H1 (cell line): ENCODE measurements at regions not wholly inside any gene's neighbourhood (a gene's known extent, or its start where the extent isn't known, plus 50 kb on each side); places are given as distances from the start of the nearest gene placed in this dataset.

Experiments
- CTCF ChIA-PET: fragments of 300-600 bp; sonication (Branson Sonifier 250); formaldehyde crosslinking; loops from one replicate; lab custom pipeline; 2021; ENCODE audit not compliant: partially characterized antibody; lab: Charles Lee
- POLR2A ChIA-PET: fragments of 300-600 bp; sonication (Branson Sonifier 250); formaldehyde crosslinking; loops from one replicate; lab custom pipeline; 2021; ENCODE audit warnings: inconsistent platforms; ENCODE audit not compliant: partially characterized antibody; lab: Charles Lee
- DNase-seq, 2 experiments: peaks; one replicate each; pipeline versions ENCODE4 v3.0.0 to v3.0.0-alpha.2; 2010 to 2022; ENCODE audit warnings: low spot score in 2 of 2, low read depth in 1 of 2, mixed read lengths in 1 of 2
- FAIRE-seq: peaks from 2 replicates; lab custom pipeline; 2011; peaks lifted over from hg19 to GRCh38; lab: Jason Lieb, UNC
- H2AFZ ChIP-seq: 2 replicates; pipeline ENCODE4 v1.8.1; 2012; ENCODE audit warnings: low read length, inconsistent platforms
- H2AK5ac ChIP-seq: 2 replicates; pipeline ENCODE4 v1.6.1; 2013; ENCODE audit warnings: low read depth, low read length
- H2BK120ac ChIP-seq: replicated peaks from 2 replicates; pipeline ENCODE3; 2013; ENCODE audit warnings: low read depth, low read length, inconsistent platforms
- H2BK12ac ChIP-seq: 2 replicates; pipeline ENCODE4 v1.6.1; 2013; ENCODE audit warnings: low read depth, low read length
- H2BK15ac ChIP-seq: 2 replicates; pipeline ENCODE4 v1.6.1; 2013; ENCODE audit warnings: low read length
- H2BK20ac ChIP-seq: 2 replicates; pipeline ENCODE4 v1.6.1; 2013; ENCODE audit warnings: low read length
- H2BK5ac ChIP-seq: 2 replicates; pipeline ENCODE4 v1.6.1; 2013; ENCODE audit warnings: low read depth, low read length
- H3K14ac ChIP-seq: 2 replicates; pipeline ENCODE4 v1.6.1; 2013; ENCODE audit warnings: inconsistent platforms; ENCODE audit not compliant: insufficient read length
- H3K18ac ChIP-seq: 2 replicates; pipeline ENCODE4 v1.6.1; 2013; ENCODE audit warnings: low read length; ENCODE audit errors: extremely low read depth
- H3K23ac ChIP-seq: 2 replicates; pipeline ENCODE4 v1.6.1; 2013; ENCODE audit warnings: inconsistent platforms; ENCODE audit not compliant: insufficient read length
- H3K23me2 ChIP-seq: 2 replicates; pipeline ENCODE4 v1.6.1; 2013; ENCODE audit warnings: low read depth, low read length
- H3K27ac ChIP-seq: 2 replicates; pipeline ENCODE4 v1.6.1; 2011; ENCODE audit warnings: low read depth, low read length, inconsistent platforms
- H3K27me3 ChIP-seq, 4 experiments: replicated peaks in 1 of 4; 1 replicate in 1 of 4; 2 replicates in 3 of 4; pipeline versions ENCODE4 v1.6.1 to v1.8.1; 2011 to 2013; ENCODE audit warnings: low read length in 3 of 4, mild to moderate bottlenecking in 3 of 4, inconsistent platforms in 2 of 4, mixed read lengths in 2 of 4, moderate library complexity in 1 of 4; ENCODE audit not compliant: control insufficient read depth in 3 of 4, insufficient read depth in 3 of 4; ENCODE audit errors: extremely low read depth in 1 of 4
- H3K36me3 ChIP-seq, 4 experiments: 2 replicates each; pipeline versions ENCODE4 v1.6.1 to v1.8.1; 2011 to 2013; ENCODE audit warnings: mild to moderate bottlenecking in 4 of 4, low read length in 3 of 4, moderate library complexity in 2 of 4, control low read depth in 1 of 4, inconsistent platforms in 1 of 4; ENCODE audit not compliant: insufficient read depth in 4 of 4, control insufficient read depth in 2 of 4
- H3K4ac ChIP-seq: replicated peaks from 2 replicates; pipeline ENCODE3; 2013; ENCODE audit warnings: low read length, low read depth, mixed read lengths, inconsistent platforms; ENCODE audit not compliant: insufficient read length
- H3K4me1 ChIP-seq, 4 experiments: replicated peaks in 1 of 4; 1 replicate in 1 of 4; 2 replicates in 3 of 4; pipeline versions ENCODE4 v1.6.1 to v1.8.1; 2011 to 2013; ENCODE audit warnings: low read length in 3 of 4, inconsistent platforms in 2 of 4, mixed read lengths in 1 of 4; ENCODE audit not compliant: insufficient read depth in 4 of 4, control insufficient read depth in 3 of 4
- H3K4me2 ChIP-seq, 2 experiments: 2 replicates each; pipeline versions ENCODE4 v1.6.1 to v1.8.1; 2011 to 2013; ENCODE audit warnings: low read depth in 2 of 2, low read length in 2 of 2, control low read depth in 1 of 2, inconsistent platforms in 1 of 2, mild to moderate bottlenecking in 1 of 2; ENCODE audit not compliant: insufficient read depth in 1 of 2
- H3K4me3 ChIP-seq, 4 experiments: fragments of 200-600, 300-600 bp in 1 of 4; sonication (generic), shearing (Covaris generic), sonication (Bioruptor Twin) in 1 of 4; 2 replicates each; pipeline versions ENCODE4 v1.5.1 to v1.8.1; 2011 to 2016; ENCODE audit warnings: low read length in 4 of 4, low read depth in 3 of 4, control low read depth in 2 of 4, inconsistent platforms in 2 of 4, mild to moderate bottlenecking in 2 of 4, mixed read lengths in 1 of 4, moderate library complexity in 1 of 4; ENCODE audit not compliant: insufficient read depth in 2 of 4; ENCODE audit errors: extremely low read depth in 1 of 4
- H3K56ac ChIP-seq: replicated peaks from 2 replicates; pipeline ENCODE3; 2013; ENCODE audit warnings: low read depth, mild to moderate bottlenecking, mixed read lengths, low read length, inconsistent platforms; ENCODE audit not compliant: insufficient read length
- H3K79me1 ChIP-seq: 2 replicates; pipeline ENCODE4 v1.6.1; 2013; ENCODE audit warnings: low read depth, low read length, control low read depth
- H3K79me2 ChIP-seq, 2 experiments: 2 replicates each; pipeline versions ENCODE4 v1.6.1 to v1.8.1; 2012 to 2013; ENCODE audit warnings: low read length in 2 of 2, mild to moderate bottlenecking in 2 of 2, inconsistent platforms in 1 of 2; ENCODE audit not compliant: insufficient read depth in 2 of 2, control insufficient read depth in 1 of 2
- H3K9ac ChIP-seq, 4 experiments: replicated peaks in 1 of 4; 1 replicate in 1 of 4; 2 replicates in 3 of 4; pipeline versions ENCODE4 v1.6.1 to v1.8.1; 2011 to 2013; ENCODE audit warnings: low read depth in 3 of 4, low read length in 3 of 4, control low read depth in 2 of 4, mild to moderate bottlenecking in 2 of 4, moderate library complexity in 2 of 4, inconsistent platforms in 1 of 4; ENCODE audit errors: extremely low read depth in 1 of 4
- H3K9me3 ChIP-seq, 2 experiments: 2 replicates each; pipeline versions ENCODE4 v1.6.1 to v1.8.1; 2012 to 2013; ENCODE audit warnings: mild to moderate bottlenecking in 2 of 2, moderate library complexity in 2 of 2, control low read depth in 1 of 2, inconsistent platforms in 1 of 2, low read depth in 1 of 2, low read length in 1 of 2, mixed read lengths in 1 of 2; ENCODE audit not compliant: insufficient read depth in 2 of 2
- H4K20me1 ChIP-seq, 2 experiments: replicated peaks in 1 of 2; 2 replicates each; pipeline versions ENCODE3 to v1.8.1; 2011 to 2013; ENCODE audit warnings: inconsistent platforms in 2 of 2, low read length in 2 of 2, mild to moderate bottlenecking in 1 of 2; ENCODE audit not compliant: insufficient read depth in 2 of 2, control insufficient read depth in 1 of 2
- H4K5ac ChIP-seq: 2 replicates; pipeline ENCODE4 v1.6.1; 2013; ENCODE audit warnings: low read length, low read depth, mixed read lengths, inconsistent platforms; ENCODE audit not compliant: insufficient read length
- H4K8ac ChIP-seq: 2 replicates; pipeline ENCODE4 v1.8.0; 2013; ENCODE audit warnings: mild to moderate bottlenecking, moderate library complexity, low read length, inconsistent platforms; ENCODE audit not compliant: insufficient read depth; ENCODE audit errors: extremely low read depth
- H4K91ac ChIP-seq: replicated peaks from 2 replicates; pipeline ENCODE3; 2013; ENCODE audit warnings: low read length, mixed read lengths, inconsistent platforms; ENCODE audit not compliant: insufficient read length
- CEBPB ChIP-seq: IDR thresholded peaks from 2 replicates; pipeline ENCODE4 v1.6.1; 2012; ENCODE audit warnings: low read depth, low read length
- EP300 ChIP-seq, 2 experiments: IDR thresholded peaks; 1 replicate in 1 of 2; 2 replicates in 1 of 2; pipeline ENCODE4 v1.6.1; 2011 to 2012; ENCODE audit warnings: low read depth in 2 of 2, low read length in 2 of 2, mild to moderate bottlenecking in 2 of 2, borderline replicate concordance in 1 of 2, inconsistent platforms in 1 of 2, moderate library complexity in 1 of 2
- TEAD4 ChIP-seq: IDR thresholded peaks from 2 replicates; pipeline ENCODE4 v1.6.1; 2012; ENCODE audit warnings: low read depth, low read length, inconsistent platforms, mixed read lengths
- WGBS, 2 experiments: shearing (Covaris generic) in 1 of 2; methylation state at CpG; one replicate each; pipeline versions ENCODE4 v1.1.6 to v1.1.7; 2013 to 2015; ENCODE audit warnings: low lambda C conversion rate in 2 of 2, mixed read lengths in 2 of 2, inconsistent platforms in 1 of 2, low coverage in 1 of 2, missing lambda C conversion rate in 1 of 2; ENCODE audit not compliant: insufficient replicate concordance in 2 of 2, insufficient coverage in 1 of 2, insufficient read length in 1 of 2; ENCODE audit errors: extremely low coverage in 1 of 2, missing lambda C conversion rate in 1 of 2; 5-methylcytosine and 5-hydroxymethylcytosine counted together

DNA sequence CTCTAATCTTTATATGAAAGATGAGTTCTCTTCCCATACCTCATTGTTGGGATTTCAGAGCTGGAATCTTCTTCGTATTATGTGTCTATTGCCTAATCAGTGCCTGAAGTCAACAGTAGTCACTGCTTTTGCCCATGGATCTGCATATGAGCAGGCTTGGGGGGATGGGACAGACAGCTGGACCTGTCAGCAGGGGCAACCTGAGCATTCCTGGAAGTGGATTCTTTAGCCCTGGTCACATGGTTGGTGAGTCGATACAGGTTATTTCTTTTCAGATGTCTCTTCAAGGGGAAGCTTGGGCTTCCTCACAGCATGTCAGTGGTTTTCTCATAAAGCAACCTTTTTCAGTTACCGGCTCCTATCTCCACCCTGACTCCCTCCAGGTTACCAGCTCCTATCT, 97.3 kb upstream of the RBM19 start:
- no peaks in the 10 kb centered on the region for H3K36me3 ChIP-seq
- no peak overlapping the region for H3K4me3 ChIP-seq
- H3K4me2 ChIP-seq, result no peak overlapping the region
- no peak overlapping the region for H4K5ac ChIP-seq
- no peak overlapping the region for H2AK5ac ChIP-seq
- no peak overlapping the region for H4K91ac ChIP-seq
- no peak overlapping the region for H2BK20ac ChIP-seq
- no peaks in the 10 kb centered on the region for H3K79me1 ChIP-seq
- H3K9ac ChIP-seq, result no peak overlapping the region
- peaks cover 7 to 10% of the 10 kb centered on the region in 2 experiments; a peak in 2 of 4 replicates for H3K9me3 ChIP-seq
- no peaks in the 10 kb centered on the region for H3K23me2 ChIP-seq
- H3K27ac ChIP-seq, result no peak overlapping the region
- H2AFZ ChIP-seq, result no peak overlapping the region
- H3K79me2 ChIP-seq, result no peaks in the 10 kb centered on the region
- no peaks in the 10 kb centered on the region for H3K27me3 ChIP-seq
- H3K23ac ChIP-seq, result no peak overlapping the region
- DNase-seq (no peak), FAIRE-seq (no peak)
- H4K8ac ChIP-seq, result no peak overlapping the region
- no peak overlapping the region for H3K4ac ChIP-seq
- H3K56ac ChIP-seq, result no peak overlapping the region
- 80% methylated on average over 3 of the region's 3 CpGs; no CpG with 5 or more reads in 1 of the 2 experiments for WGBS, 2 experiments
- no peaks in the 10 kb centered on the region for H3K4me1 ChIP-seq
- no peak overlapping the region for H2BK12ac ChIP-seq
- H3K18ac ChIP-seq, result no peak overlapping the region
- no peak overlapping the region for H2BK5ac ChIP-seq
- CTCF ChIA-PET, result no interaction called here
- no peaks in the 10 kb centered on the region for H4K20me1 ChIP-seq
- no peak overlapping the region for H3K14ac ChIP-seq
- TF ChIP-seq CEBPB (0 out of 2 replicates have a peak, but pooled peaks have one; percentile 42), EP300 (IDR thresholded peaks at IDR 0.05; ENCODE audit: borderline replicate concordance in 1 of 2, low read depth in 2 of 2, low read length in 2 of 2) (no peak), TEAD4 (0 out of 2 replicates have a peak, but pooled peaks have one; percentile 9)
- TF ChIP-seq, all 59 proteins: peak for 2
- H2BK15ac ChIP-seq, result no peak overlapping the region
- POLR2A ChIA-PET, result no interaction called here
- no peak overlapping the region for H2BK120ac ChIP-seq
